ENCODE measurements at regions not wholly inside any gene's neighbourhood (a gene's known extent, or its start where the extent isn't known, plus 50 kb on each side); places are given as distances from the start of the nearest gene placed in this dataset.

DNA sequence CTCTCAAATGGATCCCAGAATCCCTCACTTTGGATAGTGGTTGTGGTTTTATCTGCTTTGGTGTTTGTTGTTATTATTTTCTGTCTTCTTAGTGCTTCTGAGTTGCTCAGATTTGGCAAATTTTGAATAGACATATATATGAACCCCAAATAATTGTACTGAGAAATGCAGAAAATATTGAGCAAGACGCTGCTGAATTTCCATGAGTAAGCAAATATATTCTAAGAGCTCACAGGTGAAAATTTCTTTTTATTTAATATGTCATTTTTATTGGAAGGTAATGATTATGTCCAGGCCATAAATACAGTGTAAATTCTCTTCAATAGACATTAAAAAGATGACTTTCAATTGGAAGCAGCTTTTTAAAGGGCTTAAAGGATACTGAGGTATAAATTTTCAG lies 152.1 kb downstream of the FAT3 start:
- TF ChIP-seq, protein P1, sequence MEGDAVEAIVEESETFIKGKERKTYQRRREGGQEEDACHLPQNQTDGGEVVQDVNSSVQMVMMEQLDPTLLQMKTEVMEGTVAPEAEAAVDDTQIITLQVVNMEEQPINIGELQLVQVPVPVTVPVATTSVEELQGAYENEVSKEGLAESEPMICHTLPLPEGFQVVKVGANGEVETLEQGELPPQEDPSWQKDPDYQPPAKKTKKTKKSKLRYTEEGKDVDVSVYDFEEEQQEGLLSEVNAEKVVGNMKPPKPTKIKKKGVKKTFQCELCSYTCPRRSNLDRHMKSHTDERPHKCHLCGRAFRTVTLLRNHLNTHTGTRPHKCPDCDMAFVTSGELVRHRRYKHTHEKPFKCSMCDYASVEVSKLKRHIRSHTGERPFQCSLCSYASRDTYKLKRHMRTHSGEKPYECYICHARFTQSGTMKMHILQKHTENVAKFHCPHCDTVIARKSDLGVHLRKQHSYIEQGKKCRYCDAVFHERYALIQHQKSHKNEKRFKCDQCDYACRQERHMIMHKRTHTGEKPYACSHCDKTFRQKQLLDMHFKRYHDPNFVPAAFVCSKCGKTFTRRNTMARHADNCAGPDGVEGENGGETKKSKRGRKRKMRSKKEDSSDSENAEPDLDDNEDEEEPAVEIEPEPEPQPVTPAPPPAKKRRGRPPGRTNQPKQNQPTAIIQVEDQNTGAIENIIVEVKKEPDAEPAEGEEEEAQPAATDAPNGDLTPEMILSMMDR (IDR thresholded peaks at IDR 0.05): no peak
- Histone ChIP-seq H3K27ac (no peak overlapping the region), H3K4me1 (no peaks in the 10 kb centered on the region), H3K9me3 (no peaks in the 10 kb centered on the region), H3K36me3 (no peaks in the 10 kb centered on the region), H3K4me3 (no peak overlapping the region), H3K27me3 (no peaks in the 10 kb centered on the region)
- DNase-seq (no peak), ATAC-seq (no peak)
- intact Hi-C loops (cut with DNase I): no loop called here
- WGBS, 2 donors: 87 to 95% methylated on average over 1 of the region's 1 CpG

DNA sequence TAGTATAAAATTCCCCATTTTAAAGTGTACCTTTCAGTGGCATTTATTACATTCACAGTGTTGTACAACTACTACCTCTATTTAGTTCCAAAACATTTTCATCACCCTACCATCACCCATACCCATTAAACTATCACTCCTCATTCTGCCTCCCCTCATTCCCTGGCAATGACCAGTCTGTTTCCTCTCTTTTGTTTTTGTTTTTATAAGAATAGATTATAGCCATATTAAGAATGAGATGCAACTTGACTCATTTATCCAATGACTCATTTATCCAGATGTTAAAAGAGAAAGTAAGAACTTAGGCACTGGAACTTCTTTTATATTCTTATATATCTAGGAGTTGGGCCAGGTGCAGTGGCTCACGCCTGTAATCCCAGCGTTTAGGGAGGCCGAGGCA lies 156.3 kb downstream of the FAT3 start:
- no peaks in the 10 kb centered on the region for H3K27me3 ChIP-seq
- H3K27ac ChIP-seq: no peak overlapping the region
- TF ChIP-seq, protein P1 (IDR thresholded peaks at IDR 0.05): no peak
- DNase-seq (no peak), ATAC-seq (no peak)
- H3K4me1 ChIP-seq: peaks cover 0 to 3% (median 0%) of the 10 kb centered on the region in 9 donors
- intact Hi-C loops (cut with DNase I): no loop called here
- H3K9me3 ChIP-seq: no peaks in the 10 kb centered on the region
- H3K4me3 ChIP-seq: no peak overlapping the region
- H3K36me3 ChIP-seq: no peaks in the 10 kb centered on the region
- 93 to 95% methylated on average over 3 of the region's 3 CpGs for WGBS, 2 donors

DNA sequence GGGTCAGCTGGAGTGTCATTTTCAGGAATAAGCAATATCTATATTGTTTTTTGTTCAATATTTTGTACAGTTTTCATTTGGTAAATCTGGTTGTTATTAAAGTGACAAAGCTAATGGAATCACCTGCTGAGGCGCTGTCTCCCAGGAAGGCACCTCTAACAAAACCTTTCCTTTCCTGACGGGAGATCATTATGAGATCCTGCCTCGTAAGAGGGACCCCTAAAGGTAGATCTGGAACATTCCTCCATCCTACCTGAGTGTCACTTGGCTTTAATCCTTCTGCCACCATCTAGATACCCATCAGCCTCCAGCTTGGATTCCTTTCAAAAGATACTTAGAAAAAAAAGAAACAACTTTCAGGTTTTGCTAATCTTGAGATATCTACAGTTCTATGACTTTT lies 157.7 kb downstream of the FAT3 start:
- Histone ChIP-seq H3K27me3 (no peaks in the 10 kb centered on the region), H3K36me3 (no peaks in the 10 kb centered on the region), H3K27ac (no peak overlapping the region), H3K4me1 (peaks cover 0 to 3% (median 0%) of the 10 kb centered on the region in 9 donors), H3K9me3 (no peaks in the 10 kb centered on the region), H3K4me3 (no peak overlapping the region)
- 88 to 98% methylated on average over 3 of the region's 3 CpGs for WGBS, 2 donors
- ATAC-seq (no peak), DNase-seq (no peak)
- intact Hi-C loops (cut with DNase I): no loop called here
- TF ChIP-seq, protein P1 (IDR thresholded peaks at IDR 0.05): no peak

DNA sequence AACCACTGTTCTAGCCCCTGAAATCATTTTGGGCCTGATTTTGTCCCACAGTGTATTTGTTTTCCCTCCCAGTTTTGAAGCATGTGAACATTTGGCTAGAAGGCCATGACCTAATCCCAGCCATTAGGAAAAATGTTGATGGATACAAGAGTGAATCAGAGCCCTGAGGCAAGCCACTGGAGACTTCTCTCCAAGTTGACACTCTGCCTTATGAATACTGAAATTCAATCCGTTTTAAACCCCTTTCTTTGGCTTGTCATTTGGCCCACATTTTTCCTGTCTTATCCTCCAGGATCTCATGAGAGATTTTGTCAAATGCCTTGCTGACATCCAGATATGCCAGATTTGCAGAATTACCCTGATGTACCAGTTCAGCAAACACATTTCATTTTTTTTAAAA lies 158.8 kb downstream of the FAT3 start:
- WGBS, 2 donors: 28 to 38% methylated on average over 1 of the region's 1 CpG
- H3K27me3 ChIP-seq: no peaks in the 10 kb centered on the region
- no peak for ATAC-seq

More for the DNA sequence above, 158.8 kb downstream of the FAT3 start:
- Histone ChIP-seq H3K9me3 (no peaks in the 10 kb centered on the region), H3K4me3 (no peak overlapping the region), H3K4me1 (peaks cover 0 to 3% (median 0%) of the 10 kb centered on the region in 9 donors), H3K27ac (no peak overlapping the region), H3K36me3 (no peaks in the 10 kb centered on the region)
- no peak for DNase-seq
- TF ChIP-seq, protein P1 (IDR thresholded peaks at IDR 0.05): no peak
- intact Hi-C loops (cut with DNase I): no loop called here
